ENCODE measurements at regions not wholly inside any gene's neighbourhood (a gene's known extent, or its start where the extent isn't known, plus 50 kb on each side); places are given as distances from the start of the nearest gene placed in this dataset.
A peak's percentile ranks its signal among the peaks of the same experiment; 100 is the strongest.

DNA sequence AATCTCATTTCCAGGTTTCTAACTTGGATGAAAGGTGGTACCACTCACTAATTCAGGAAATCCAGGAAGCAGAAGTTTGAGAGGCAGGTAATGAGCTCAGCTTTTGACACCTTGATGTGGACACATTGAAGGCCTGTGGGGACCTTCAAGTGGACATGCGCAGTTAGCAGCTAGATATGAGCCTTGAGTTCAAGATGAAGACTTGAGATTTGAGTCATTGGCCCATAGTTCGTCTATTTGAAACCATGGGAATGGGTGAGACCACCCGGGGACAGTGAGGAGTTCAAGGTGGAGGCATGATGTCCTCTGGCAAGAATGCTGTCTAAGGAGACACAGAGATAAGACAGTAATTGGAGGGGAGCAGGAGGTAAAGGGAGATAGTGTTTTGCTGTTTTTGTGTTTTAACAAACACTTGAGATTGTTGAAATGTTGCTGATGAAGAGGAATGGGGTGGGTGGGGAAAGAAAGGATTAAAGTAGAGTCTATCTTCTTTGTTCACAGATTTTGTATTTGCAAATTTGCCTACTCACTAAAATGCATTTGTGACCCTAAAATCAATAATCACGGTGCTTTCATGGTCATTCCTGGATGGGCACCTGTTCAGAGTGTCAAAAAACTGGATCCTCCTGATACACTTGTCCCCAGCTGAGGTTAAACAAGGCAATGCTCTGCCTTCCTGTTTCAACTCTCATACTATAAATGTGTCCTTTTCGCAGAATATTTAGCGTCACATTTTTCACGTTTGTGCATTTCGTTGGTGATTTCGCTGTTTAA, 69.5 kb upstream of the PLXNC1 start (continued):
- TF ChIP-seq, protein P1, sequence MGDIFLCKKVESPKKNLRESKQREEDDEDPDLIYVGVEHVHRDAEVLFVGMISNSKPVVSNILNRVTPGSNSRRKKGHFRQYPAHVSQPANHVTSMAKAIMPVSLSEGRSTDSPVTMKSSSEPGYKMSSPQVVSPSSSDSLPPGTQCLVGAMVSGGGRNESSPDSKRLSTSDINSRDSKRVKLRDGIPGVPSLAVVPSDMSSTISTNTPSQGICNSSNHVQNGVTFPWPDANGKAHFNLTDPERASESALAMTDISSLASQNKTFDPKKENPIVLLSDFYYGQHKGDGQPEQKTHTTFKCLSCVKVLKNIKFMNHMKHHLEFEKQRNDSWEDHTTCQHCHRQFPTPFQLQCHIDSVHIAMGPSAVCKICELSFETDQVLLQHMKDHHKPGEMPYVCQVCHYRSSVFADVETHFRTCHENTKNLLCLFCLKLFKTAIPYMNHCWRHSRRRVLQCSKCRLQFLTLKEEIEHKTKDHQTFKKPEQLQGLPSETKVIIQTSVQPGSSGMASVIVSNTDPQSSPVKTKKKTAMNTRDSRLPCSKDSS (IDR thresholded peaks at IDR 0.05; ENCODE audit: low read depth, partially characterized antibody), result no peak
- no peak for TF ChIP-seq MCM7 (IDR thresholded peaks at IDR 0.05)
- TF ChIP-seq NRF1 (conservative IDR thresholded peaks at IDR 0.05 in 1 of 2, IDR thresholded peaks at IDR 0.05 in 1 of 2), result 0 out of 4 replicates have a peak, but pooled peaks of 1 of the 2 experiments have one; percentile 28
- TF ChIP-seq, protein P2, sequence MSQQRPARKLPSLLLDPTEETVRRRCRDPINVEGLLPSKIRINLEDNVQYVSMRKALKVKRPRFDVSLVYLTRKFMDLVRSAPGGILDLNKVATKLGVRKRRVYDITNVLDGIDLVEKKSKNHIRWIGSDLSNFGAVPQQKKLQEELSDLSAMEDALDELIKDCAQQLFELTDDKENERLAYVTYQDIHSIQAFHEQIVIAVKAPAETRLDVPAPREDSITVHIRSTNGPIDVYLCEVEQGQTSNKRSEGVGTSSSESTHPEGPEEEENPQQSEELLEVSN (IDR thresholded peaks at IDR 0.05; ENCODE audit: borderline replicate concordance in 1 of 2, extremely low read depth in 1 of 2, insufficient read depth in 1 of 2, insufficient read length in 1 of 2, low read depth in 1 of 2, low read length in 1 of 2, poor library complexity in 1 of 2, severe bottlenecking in 1 of 2), result no peak
- TF ChIP-seq CBFA2T3 (IDR thresholded peaks at IDR 0.05), result peak; percentile 67
- peak; percentile 54 for TF ChIP-seq TAL1 (IDR thresholded peaks at IDR 0.05)
- TF ChIP-seq ZNF77 (CRISPR knock-in tag; IDR thresholded peaks at IDR 0.05), result no peak
- no peak for TF ChIP-seq ZNF778 (CRISPR knock-in tag; IDR thresholded peaks at IDR 0.05)
- TF ChIP-seq NR2F6 (CRISPR knock-in tag; IDR thresholded peaks at IDR 0.05), result no peak
- TF ChIP-seq CBX5 (IDR thresholded peaks at IDR 0.05; ENCODE audit: borderline replicate concordance, low read depth), result no peak
- no peak for TF ChIP-seq RFX7 (CRISPR knock-in tag; IDR thresholded peaks at IDR 0.05)
- TF ChIP-seq KLF6 (CRISPR knock-in tag; IDR thresholded peaks at IDR 0.05; ENCODE audit: borderline replicate concordance), result no peak
- TF ChIP-seq PHF21A (IDR thresholded peaks at IDR 0.05; ENCODE audit: borderline replicate concordance, low read depth), result no peak
- no peak for TF ChIP-seq POLR2G (IDR thresholded peaks at IDR 0.05; ENCODE audit: low read depth, low read length)
- no peak for TF ChIP-seq SAP30 (IDR thresholded peaks at IDR 0.05; ENCODE audit: borderline replicate concordance, insufficient read depth, low read depth, low read length, poor library complexity, severe bottlenecking)
- peak; percentile 65; the same call in 1 of the 2 replicates for TF ChIP-seq ARID1B (IDR thresholded peaks at IDR 0.05)
- TF ChIP-seq TEAD4 (IDR thresholded peaks at IDR 0.05; ENCODE audit: low read length), result peak; percentile 46; the same call in 1 of the 2 replicates
- TF ChIP-seq TEAD4 (CRISPR knock-in tag; IDR thresholded peaks at IDR 0.05; ENCODE audit: borderline replicate concordance), result no peak
- TF ChIP-seq KLF10 (CRISPR knock-in tag; IDR thresholded peaks at IDR 0.05), result no peak
- TF ChIP-seq PRMT5 (CRISPR knock-in tag; IDR thresholded peaks at IDR 0.05), result no peak
- TF ChIP-seq MEF2D (tag; conservative IDR thresholded peaks at IDR 0.05; ENCODE audit: low read depth), result no peak
- TF ChIP-seq SAFB2 (IDR thresholded peaks at IDR 0.05; ENCODE audit: borderline replicate concordance, low read depth, low read length, severe bottlenecking), result no peak
- TF ChIP-seq BACH1 (tag; IDR thresholded peaks at IDR 0.05), result no peak
- TF ChIP-seq, protein P3, sequence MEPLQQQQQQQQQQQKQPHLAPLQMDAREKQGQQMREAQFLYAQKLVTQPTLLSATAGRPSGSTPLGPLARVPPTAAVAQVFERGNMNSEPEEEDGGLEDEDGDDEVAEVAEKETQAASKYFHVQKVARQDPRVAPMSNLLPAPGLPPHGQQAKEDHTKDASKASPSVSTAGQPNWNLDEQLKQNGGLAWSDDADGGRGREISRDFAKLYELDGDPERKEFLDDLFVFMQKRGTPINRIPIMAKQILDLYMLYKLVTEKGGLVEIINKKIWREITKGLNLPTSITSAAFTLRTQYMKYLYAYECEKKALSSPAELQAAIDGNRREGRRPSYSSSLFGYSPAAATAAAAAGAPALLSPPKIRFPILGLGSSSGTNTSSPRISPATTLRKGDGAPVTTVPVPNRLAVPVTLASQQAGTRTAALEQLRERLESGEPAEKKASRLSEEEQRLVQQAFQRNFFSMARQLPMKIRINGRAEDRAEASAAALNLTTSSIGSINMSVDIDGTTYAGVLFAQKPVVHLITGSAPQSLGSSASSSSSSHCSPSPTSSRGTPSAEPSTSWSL (CRISPR knock-in tag; IDR thresholded peaks at IDR 0.05; ENCODE audit: borderline replicate concordance), result no peak
- TF ChIP-seq BCOR (IDR thresholded peaks at IDR 0.05), result no peak

Data from K562 (cell line).